NCI-H82 (cell line): ENCODE measurements at regions not wholly inside any gene's neighbourhood (a gene's known extent, or its start where the extent isn't known, plus 50 kb on each side); places are given as distances from the start of the nearest gene placed in this dataset.

ENCODE experiments used
- DNase-seq: peaks from one replicate; lab custom pipeline; 2025; lab: John Stamatoyannopoulos, UW

- no peak for DNase-seq
Measured at GRCh38 chr22:49261616-49262015, 566.1 kb downstream of the BRD1 start.

DNA sequence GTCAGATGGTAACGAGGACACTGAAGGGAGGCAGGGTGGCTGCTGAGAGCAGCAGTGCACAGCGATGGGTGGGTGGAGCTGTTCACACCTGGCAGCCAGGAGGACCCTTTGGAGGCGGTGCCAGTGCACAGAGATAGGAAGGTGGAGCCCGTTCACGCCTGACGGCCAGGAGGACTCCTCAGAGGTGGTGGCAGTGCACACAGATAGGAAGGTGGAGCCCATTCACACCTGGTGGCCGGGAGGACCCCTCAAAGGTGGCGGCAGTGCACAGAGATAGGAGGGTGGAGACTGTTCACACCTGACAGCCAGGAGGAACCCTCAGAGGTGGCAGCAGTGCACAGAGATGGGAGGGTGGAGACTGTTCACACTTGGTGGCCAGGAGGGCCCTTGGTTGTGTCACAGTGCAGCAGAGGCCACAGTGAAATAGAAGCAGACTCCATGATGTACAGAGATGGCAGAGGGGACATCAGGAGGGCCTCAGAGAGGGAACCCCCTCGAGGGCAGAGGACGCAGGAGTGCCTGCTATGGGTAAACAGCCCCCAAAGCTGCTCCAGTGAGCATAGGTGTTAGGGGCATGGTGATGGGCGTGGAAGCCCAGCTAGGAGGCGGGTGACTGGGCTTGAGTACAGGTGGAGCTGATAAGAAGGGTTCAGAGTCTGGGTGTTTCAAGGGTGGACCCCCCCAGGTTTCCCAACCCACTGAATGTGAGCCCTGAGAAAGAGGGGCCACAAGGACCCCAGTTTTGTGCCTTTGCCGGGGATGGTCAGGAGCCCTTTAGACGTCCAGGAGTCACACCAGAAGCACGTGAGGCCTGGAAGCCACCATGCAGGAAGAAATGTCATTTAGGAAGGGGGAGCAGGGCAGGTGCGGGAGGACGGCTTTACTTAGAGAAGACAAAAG lies 566.7 kb downstream of the BRD1 start:
- DNase-seq: no peak

DNA sequence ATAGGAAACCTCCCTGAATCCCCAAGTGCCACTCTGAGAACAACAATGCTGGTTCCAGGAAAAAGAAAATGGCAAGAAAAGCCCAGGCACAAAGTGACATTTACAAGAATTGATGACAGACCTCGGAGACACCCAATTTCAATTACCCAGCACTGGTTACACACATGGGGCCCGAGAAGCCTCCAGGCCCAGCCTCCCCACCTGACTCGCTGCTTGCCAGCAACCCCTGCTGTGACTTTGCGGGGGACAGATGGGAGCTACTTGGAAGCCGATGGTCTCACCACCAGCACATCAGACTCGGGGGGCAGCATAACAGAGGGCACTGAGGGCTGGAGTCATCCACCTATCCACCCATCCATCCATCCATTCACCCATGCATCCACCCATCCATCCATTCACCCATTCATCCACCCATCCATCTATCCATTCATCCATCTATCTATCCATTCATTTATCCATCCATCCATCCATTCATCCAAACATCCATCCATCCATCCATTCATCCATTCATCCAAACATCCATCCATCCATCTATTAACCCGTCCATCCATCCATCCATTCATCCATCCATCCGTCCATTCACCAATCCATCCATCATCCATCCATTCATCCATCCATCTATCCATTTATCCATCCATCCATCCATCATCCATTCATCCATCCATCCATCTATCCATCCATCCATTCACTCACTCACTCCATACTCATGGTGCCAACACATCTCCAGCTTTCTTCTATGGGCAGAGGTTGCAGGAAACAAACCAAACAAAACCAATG lies 567.6 kb downstream of the BRD1 start:
- no peak for DNase-seq

GRCh38 chr22:49258107-49259010 lies 569.3 kb downstream of the BRD1 start:
- DNase-seq: no peak

- DNase-seq: no peak
Measured at GRCh38 chr22:49257551-49257961, 570.1 kb downstream of the BRD1 start.

DNA sequence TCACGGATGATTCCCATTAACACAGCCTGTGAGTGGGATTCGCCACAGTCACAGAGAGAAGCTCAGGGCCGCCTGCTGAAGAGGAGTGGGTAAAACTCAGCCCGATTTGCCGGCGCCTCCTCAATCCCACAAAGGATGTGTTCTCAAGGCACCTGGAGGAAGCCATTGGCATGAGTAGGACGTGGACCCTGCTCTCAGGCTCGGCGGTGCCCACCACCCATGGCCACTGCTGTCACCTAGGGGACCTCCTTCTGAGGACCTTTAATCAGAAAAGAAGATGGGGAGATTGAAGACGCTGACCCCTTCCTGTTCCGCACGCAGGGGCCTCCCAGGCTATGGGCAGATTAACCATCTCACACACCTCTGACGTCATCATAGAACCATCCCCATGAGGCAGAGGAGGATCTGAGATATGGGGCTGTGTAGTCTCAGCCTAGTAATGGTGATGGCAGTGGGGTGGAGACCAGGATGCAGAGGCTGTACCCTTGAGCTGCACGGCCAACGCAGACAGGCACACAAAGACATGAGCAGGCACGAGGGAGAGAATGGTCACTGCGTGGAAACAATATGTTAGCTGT lies 571.8 kb downstream of the BRD1 start:
- no peak for DNase-seq

DNA sequence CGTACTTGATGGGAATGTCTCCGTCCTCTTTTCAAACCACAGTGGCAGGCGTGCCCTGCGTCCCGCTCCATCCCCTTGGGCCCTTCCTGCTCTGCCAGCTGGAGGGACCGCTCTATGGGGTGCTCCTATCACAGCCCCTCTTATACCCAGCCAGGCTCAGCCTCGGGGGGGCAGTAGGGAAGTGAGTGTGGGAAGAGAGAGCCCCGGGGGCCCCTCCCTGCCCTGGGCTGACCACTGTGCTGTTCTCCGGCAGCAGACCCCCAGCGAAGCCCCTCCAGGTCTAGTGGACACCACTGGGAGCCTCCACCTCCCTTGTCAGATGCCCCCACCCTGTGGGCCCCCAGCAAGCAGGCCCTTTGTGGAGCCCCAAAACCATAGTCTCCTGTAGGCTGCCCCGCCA lies 572.5 kb downstream of the BRD1 start:
- no peak for DNase-seq

DNA sequence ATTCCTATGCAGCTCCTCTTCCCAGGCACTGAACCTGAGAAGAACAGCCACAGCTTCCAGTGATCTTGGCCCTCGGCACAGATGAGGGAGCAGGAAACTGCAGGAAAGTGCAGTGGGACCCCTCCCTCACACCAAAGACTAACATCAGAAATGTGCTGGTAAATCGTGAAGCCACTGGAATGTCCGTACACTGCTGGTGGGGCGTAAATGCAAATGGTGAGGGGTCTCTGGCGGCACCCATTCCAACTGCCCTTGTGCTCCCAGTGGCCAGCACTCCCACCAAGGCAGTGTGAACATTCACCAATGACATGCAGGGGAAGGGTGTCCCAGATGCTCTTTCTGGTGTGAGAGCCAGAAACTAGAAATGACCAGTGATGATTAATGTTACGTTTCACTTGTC lies 574.0 kb downstream of the BRD1 start:
- DNase-seq: no peak

DNA sequence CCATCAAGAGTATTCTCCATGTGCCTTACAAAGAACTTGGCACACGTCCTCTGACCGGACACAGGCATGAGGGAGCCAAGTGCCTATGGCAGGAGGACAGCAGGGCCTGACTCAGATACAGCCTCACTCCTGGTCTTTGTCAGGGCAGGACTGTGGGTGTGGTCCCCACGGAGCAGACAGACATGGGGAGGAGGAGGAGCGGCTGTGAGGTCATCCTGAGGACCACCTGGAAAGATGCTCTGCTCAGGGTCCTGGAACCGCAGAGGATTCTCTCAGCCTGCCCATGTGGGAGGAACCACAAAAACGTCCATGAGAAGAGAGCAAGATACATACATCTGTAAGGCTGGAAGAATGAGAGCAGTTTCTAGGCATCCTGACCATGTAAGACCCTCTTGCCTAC lies 576.3 kb downstream of the BRD1 start:
- DNase-seq: no peak

- DNase-seq: no peak
Measured at GRCh38 chr22:49247194-49247924, 580.3 kb downstream of the BRD1 start.

DNA sequence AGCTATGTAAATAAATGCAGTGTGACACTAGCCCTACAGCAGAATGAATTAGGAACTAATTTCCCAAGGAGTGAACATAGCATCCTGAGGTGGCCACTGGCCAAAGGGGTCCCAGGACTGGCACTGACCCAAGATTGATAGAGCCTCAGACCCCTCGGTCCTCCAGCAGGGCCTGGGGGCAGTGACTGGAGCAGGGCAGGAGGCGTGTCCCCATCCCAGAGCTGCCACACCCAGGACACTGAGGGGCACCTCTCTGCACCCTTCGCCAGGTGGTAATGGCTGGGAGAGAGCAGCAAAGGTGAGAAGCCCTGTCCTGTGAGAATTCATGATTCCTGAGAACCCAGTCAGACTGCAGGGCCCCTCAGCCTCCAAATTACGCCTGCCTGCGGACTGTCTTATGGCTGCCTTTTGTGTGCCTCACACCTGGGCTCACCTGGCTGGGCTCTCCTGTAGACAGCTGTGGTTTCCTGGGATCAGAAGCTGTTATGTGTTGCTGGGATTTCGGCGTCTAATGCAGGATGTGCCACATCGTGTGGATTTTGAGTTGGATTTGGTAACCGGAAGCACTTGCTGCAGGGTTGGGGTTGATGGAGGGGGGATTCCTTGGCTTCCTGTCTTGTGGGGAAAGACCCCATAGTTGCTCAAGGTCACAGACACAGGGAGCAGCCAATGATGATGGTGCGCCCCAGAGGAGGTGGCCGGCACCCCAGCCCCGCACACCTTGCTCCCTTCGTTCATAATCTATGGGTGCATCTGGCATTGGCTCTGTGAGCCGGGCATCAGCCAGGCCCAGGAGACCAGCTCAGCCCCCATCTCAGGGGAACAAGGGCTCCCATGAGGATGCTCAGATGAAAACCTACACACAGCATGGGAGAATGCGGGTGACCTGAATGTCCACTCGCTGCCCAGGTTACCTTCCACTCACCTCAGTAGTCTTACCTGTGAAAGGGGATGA lies 582.9 kb downstream of the BRD1 start:
- no peak for DNase-seq

DNA sequence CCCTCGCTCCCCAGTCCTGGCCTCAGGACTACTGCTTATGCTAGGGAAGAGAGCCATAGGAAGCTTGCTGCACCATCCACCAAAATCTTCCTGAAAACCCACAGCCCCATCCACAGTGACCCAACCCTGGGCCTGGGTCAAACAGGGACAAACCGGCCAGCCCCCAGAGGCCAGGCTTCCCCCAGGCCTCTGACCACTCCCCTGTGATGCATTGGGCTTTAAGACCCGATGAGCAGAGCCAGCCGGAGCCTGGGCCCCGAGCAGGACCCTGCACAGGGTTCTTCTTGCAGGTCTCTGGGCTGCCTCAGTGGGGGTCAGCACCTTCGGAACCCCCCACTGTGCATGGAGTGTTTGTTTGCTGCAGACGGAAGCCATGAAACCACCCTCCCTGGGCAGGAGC lies 583.7 kb downstream of the BRD1 start:
- no peak for DNase-seq

GRCh38 chr22:49243335-49243734 lies 584.3 kb downstream of the BRD1 start:
- no peak for DNase-seq

DNA sequence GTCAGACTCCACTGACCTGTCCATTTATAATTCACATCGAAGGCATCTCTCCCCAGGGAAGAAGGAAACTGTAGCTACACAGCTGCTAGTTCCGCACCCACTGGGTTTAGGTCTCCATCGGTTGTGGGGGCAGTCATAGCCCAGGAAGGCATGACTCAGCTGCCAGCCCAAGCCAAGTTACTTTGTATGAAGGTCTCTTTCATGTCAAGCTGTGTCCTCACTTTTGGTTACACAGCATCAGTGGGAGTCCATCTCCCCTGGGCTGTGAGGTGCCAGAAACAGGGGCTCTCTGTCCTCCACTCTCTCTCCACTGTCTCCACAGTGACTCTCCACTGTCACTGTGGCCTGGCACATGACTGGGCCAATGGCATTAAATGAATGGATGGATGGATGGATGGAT lies 585.2 kb downstream of the BRD1 start:
- no peak for DNase-seq

DNA sequence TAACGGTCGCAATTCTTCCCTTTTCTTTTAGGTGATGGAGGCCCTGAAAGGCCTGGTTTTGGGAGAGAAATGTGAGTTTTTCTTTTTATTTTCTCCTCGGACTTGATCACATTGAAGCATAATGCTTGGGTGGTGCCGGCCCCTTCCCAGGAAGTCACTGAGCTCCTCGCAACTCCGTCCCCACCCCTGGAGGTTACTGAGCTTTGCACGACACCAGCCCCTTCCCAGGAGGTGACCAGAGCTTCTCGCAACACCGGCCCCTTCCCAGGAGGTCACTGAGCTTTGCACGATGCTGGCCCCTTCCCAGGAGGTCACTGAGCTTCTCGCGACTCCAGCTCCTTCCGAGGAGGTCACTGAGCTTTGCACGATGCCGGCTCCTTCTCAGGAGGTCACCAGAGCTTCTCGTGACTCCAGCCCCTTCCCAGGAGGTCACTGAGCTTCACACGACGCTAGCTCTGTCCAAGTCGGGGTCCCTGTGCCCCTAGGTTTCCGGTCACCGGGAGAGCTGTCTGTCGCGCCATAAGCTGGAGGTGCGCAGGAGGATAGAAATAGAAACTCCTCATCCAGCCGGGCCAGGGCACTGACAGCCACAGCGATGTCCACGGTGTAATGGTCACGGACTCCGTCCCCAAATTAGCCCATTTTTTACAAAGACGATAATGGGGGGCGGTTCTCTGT lies 586.4 kb downstream of the BRD1 start:
- DNase-seq: no peak

- no peak for DNase-seq
Measured at GRCh38 chr22:49240472-49240871, 587.2 kb downstream of the BRD1 start.

DNA sequence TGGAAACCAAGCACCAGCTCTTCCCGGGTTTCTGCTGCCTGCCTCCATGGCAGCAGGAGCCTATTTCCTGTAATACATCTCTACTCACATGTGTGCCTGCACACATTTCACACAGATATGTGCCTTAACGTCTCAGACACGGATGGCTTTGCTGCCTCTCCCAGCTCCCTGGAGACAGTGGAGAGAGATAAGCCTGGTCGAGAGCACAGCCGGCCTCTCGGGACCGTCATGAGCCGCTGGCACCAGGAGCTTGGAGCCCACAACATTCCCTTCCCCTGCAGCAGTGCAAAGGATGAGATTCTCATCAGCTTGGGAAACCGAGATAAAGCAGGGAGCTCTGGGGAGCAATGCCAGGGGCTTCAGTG lies 587.7 kb downstream of the BRD1 start:
- DNase-seq: no peak

- no peak for DNase-seq
Measured at GRCh38 chr22:49239264-49240015, 588.2 kb downstream of the BRD1 start.
